ENCODE measurements at regions not wholly inside any gene's neighbourhood (a gene's known extent, or its start where the extent isn't known, plus 50 kb on each side); places are given as distances from the start of the nearest gene placed in this dataset.

GRCh38 chr17:79224476-79224875, 149.9 kb downstream of the ENGASE start:
- no peak overlapping the region for H3K4me3 ChIP-seq (replicated peaks in 1 of 3; ENCODE audit: insufficient read depth in 1 of 3, low read depth in 2 of 3, low read length in 3 of 3)
- DNase-seq (ENCODE audit: low spot score) (no peak), ATAC-seq (no peak), FAIRE-seq (no peak)
- CTCF ChIA-PET (ENCODE audit: low intra/inter-chr PET ratio, low total read pairs): no interaction called here
- POLR2A ChIA-PET: no interaction called here
- no peak overlapping the region for H3K9ac ChIP-seq (ENCODE audit: insufficient read depth, low read depth, low read length)
- no peak overlapping the region for H3K27ac ChIP-seq (ENCODE audit: extremely low read length, insufficient read depth, low read length)
- no peaks in the 10 kb centered on the region for H3K9me3 ChIP-seq (ENCODE audit: low read length)
- H4K20me1 ChIP-seq (ENCODE audit: insufficient read depth, low read length): peaks cover 8% of the 10 kb centered on the region; the same call in 1 of the 2 replicates
- no peak overlapping the region for H3K4me2 ChIP-seq (ENCODE audit: low read depth, low read length)
- no peaks in the 10 kb centered on the region for H3K36me3 ChIP-seq (replicated peaks in 1 of 2; ENCODE audit: control insufficient read depth in 1 of 2, insufficient read depth in 2 of 2, low read length in 2 of 2)
- BruUV-seq (replicated peaks): no TSS peak
- no peaks in the 10 kb centered on the region for H3K4me1 ChIP-seq (ENCODE audit: insufficient read depth, low read length)
- no peaks in the 10 kb centered on the region for H3K79me2 ChIP-seq (ENCODE audit: insufficient read depth, low read length)
- intact Hi-C loops (cut with micrococcal nuclease; ENCODE audit: unreplicated experiment): no loop called here
- WGBS (ENCODE audit: low lambda C conversion rate): 0% methylated on average over 4 of the region's 4 CpGs
- peaks cover 24 to 77% of the 10 kb centered on the region in 2 experiments for H3K27me3 ChIP-seq (ENCODE audit: control insufficient read depth in 1 of 2, insufficient read depth in 2 of 2, low read length in 2 of 2)
- no peak overlapping the region for H2AFZ ChIP-seq (ENCODE audit: low read length)
- in situ Hi-C loops (cut with HindIII; ENCODE audit: extremely low pct_ligation_motif_present, low pct_unique_long_range_greater_than_20kb): no loop called here
- no peak for TF ChIP-seq SNRNP70 (IDR thresholded peaks at IDR 0.05; ENCODE audit: low read depth, low read length)
- no peak for TF ChIP-seq ZSCAN5A (CRISPR knock-in tag; IDR thresholded peaks at IDR 0.05; ENCODE audit: borderline replicate concordance)
- TF ChIP-seq POGK (CRISPR knock-in tag; conservative IDR thresholded peaks at IDR 0.05): no peak
- TF ChIP-seq RXRA (CRISPR knock-in tag; IDR thresholded peaks at IDR 0.05): no peak
- no peak for TF ChIP-seq TGIF2 (CRISPR knock-in tag; IDR thresholded peaks at IDR 0.05)
- no peak for TF ChIP-seq ZNF414 (CRISPR knock-in tag; IDR thresholded peaks at IDR 0.05)
- TF ChIP-seq ZNF276 (CRISPR knock-in tag; IDR thresholded peaks at IDR 0.05; ENCODE audit: low read depth): no peak
- TF ChIP-seq FOXC1 (CRISPR knock-in tag; IDR thresholded peaks at IDR 0.05; ENCODE audit: borderline replicate concordance): no peak
- no peak for TF ChIP-seq KMT2B (CRISPR knock-in tag; IDR thresholded peaks at IDR 0.05)
- TF ChIP-seq ZNF430 (CRISPR knock-in tag; IDR thresholded peaks at IDR 0.05): no peak
- TF ChIP-seq KAT2B (IDR thresholded peaks at IDR 0.05; ENCODE audit: borderline replicate concordance, low read depth, low read length): no peak
- no peak for TF ChIP-seq ZNF501 (CRISPR knock-in tag; IDR thresholded peaks at IDR 0.05)

Data from HepG2 (cell line).